ENCODE measurements at regions not wholly inside any gene's neighbourhood (a gene's known extent, or its start where the extent isn't known, plus 50 kb on each side); places are given as distances from the start of the nearest gene placed in this dataset.

DNA sequence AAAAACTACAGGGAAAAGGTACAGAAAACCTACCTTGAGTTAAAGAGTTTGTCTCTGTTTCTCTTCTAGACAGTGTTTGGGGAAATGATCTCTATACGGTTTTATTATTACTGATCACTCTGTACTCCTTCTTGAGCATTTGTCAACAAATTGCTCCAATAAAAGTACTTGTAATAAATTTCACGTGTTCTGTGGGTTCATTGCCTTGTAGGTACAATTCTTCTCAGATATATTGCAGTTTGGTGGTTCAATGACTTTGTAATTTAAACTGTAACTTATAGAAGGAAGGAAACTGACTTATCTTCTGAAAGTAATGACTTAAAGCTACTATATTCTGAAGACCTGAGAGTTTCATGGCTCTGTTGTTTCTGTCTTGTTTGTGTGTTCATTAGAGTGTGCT is 319.9 kb upstream of the PCSK5 start:
- in situ Hi-C loops (cut with HindIII; ENCODE audit: extremely low pct_ligation_motif_present, low pct_unique_long_range_greater_than_20kb), result no loop called here
- TF ChIP-seq ESRRA (CRISPR knock-in tag; IDR thresholded peaks at IDR 0.05; ENCODE audit: low read depth) (no peak), HES4 (CRISPR knock-in tag; IDR thresholded peaks at IDR 0.05; ENCODE audit: borderline replicate concordance) (no peak), RCOR2 (CRISPR knock-in tag; IDR thresholded peaks at IDR 0.05) (no peak), SPEN (CRISPR knock-in tag; IDR thresholded peaks at IDR 0.05; ENCODE audit: low read depth) (no peak), SNAPC2 (CRISPR knock-in tag; IDR thresholded peaks at IDR 0.05) (no peak), ASH2L (IDR thresholded peaks at IDR 0.05; ENCODE audit: insufficient read length, low read depth, low read length) (no peak), NCOA1 (CRISPR knock-in tag; IDR thresholded peaks at IDR 0.05) (no peak), NFYB (CRISPR knock-in tag; IDR thresholded peaks at IDR 0.05) (no peak), KMT2A (CRISPR knock-in tag; IDR thresholded peaks at IDR 0.05) (no peak), ZNF234 (CRISPR knock-in tag; conservative IDR thresholded peaks at IDR 0.05) (no peak), RFX5 (IDR thresholded peaks at IDR 0.05; ENCODE audit: low read depth, low read length) (no peak), ZNF382 (CRISPR knock-in tag; IDR thresholded peaks at IDR 0.05; ENCODE audit: borderline replicate concordance) (no peak), PHF5A (CRISPR knock-in tag; IDR thresholded peaks at IDR 0.05; ENCODE audit: low read depth, unreplicated experiment) (no peak), MYC (CRISPR knock-in tag; IDR thresholded peaks at IDR 0.05; ENCODE audit: borderline replicate concordance) (no peak), TBX2 (CRISPR knock-in tag; IDR thresholded peaks at IDR 0.05; ENCODE audit: borderline replicate concordance) (no peak), SMC3 (IDR thresholded peaks at IDR 0.05; ENCODE audit: low read length) (no peak), ZNF598 (CRISPR knock-in tag; IDR thresholded peaks at IDR 0.05; ENCODE audit: borderline replicate concordance) (no peak)
- TF ChIP-seq, protein P1, sequence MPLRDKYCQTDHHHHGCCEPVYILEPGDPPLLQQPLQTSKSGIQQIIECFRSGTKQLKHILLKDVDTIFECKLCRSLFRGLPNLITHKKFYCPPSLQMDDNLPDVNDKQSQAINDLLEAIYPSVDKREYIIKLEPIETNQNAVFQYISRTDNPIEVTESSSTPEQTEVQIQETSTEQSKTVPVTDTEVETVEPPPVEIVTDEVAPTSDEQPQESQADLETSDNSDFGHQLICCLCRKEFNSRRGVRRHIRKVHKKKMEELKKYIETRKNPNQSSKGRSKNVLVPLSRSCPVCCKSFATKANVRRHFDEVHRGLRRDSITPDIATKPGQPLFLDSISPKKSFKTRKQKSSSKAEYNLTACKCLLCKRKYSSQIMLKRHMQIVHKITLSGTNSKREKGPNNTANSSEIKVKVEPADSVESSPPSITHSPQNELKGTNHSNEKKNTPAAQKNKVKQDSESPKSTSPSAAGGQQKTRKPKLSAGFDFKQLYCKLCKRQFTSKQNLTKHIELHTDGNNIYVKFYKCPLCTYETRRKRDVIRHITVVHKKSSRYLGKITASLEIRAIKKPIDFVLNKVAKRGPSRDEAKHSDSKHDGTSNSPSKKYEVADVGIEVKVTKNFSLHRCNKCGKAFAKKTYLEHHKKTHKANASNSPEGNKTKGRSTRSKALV (CRISPR knock-in tag; IDR thresholded peaks at IDR 0.05), result no peak
- TF ChIP-seq, protein P2, sequence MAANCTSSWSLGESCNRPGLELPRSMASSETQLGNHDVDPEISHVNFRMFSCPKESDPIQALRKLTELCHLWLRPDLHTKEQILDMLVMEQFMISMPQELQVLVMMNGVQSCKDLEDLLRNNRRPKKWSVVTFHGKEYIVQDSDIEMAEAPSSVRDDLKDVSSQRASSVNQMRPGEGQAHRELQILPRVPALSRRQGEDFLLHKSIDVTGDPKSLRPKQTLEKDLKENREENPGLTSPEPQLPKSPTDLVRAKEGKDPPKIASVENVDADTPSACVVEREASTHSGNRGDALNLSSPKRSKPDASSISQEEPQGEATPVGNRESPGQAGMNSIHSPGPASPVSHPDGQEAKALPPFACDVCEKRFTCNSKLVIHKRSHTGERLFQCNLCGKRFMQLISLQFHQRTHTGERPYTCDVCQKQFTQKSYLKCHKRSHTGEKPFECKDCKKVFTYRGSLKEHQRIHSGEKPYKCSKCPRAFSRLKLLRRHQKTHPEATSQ (CRISPR knock-in tag; IDR thresholded peaks at IDR 0.05; ENCODE audit: borderline replicate concordance), result no peak
- TF ChIP-seq, protein P3, sequence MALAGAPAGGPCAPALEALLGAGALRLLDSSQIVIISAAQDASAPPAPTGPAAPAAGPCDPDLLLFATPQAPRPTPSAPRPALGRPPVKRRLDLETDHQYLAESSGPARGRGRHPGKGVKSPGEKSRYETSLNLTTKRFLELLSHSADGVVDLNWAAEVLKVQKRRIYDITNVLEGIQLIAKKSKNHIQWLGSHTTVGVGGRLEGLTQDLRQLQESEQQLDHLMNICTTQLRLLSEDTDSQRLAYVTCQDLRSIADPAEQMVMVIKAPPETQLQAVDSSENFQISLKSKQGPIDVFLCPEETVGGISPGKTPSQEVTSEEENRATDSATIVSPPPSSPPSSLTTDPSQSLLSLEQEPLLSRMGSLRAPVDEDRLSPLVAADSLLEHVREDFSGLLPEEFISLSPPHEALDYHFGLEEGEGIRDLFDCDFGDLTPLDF (CRISPR knock-in tag; IDR thresholded peaks at IDR 0.05), result no peak
- H3K27ac ChIP-seq (ENCODE audit: extremely low read length, insufficient read depth, low read length), result no peak overlapping the region
- no peak overlapping the region for H3K4me2 ChIP-seq (ENCODE audit: low read depth, low read length)
- intact Hi-C loops (cut with micrococcal nuclease; ENCODE audit: unreplicated experiment), result no loop called here
- ChIA-PET POLR2A (no interaction called here), CTCF (ENCODE audit: low intra/inter-chr PET ratio, low total read pairs) (no interaction called here)
- ATAC-seq (no peak), DNase-seq (ENCODE audit: low spot score) (no peak), FAIRE-seq (no peak)
- H3K9me3 ChIP-seq (ENCODE audit: low read length), result 0 out of 2 replicates have a peak, but pooled peaks cover 6% of the 10 kb centered on the region
- H3K9ac ChIP-seq (ENCODE audit: insufficient read depth, low read depth, low read length), result no peak overlapping the region
- H3K4me1 ChIP-seq (ENCODE audit: insufficient read depth, low read length), result peaks cover 11% of the 10 kb centered on the region
- H3K27me3 ChIP-seq (ENCODE audit: control insufficient read depth in 1 of 2, insufficient read depth in 2 of 2, low read length in 2 of 2), result no peaks in the 10 kb centered on the region
- no peaks in the 10 kb centered on the region for H3K79me2 ChIP-seq (ENCODE audit: insufficient read depth, low read length)
- WGBS (ENCODE audit: low lambda C conversion rate), result 0% methylated on average over 2 of the region's 2 CpGs
- no TSS peak for BruUV-seq (replicated peaks)
- H4K20me1 ChIP-seq (ENCODE audit: insufficient read depth, low read length), result no peaks in the 10 kb centered on the region
- H2AFZ ChIP-seq (ENCODE audit: low read length), result no peak overlapping the region
- H3K4me3 ChIP-seq (replicated peaks in 1 of 3; ENCODE audit: insufficient read depth in 1 of 3, low read depth in 2 of 3, low read length in 3 of 3), result no peak overlapping the region
- H3K36me3 ChIP-seq (replicated peaks in 1 of 2; ENCODE audit: control insufficient read depth in 1 of 2, insufficient read depth in 2 of 2, low read length in 2 of 2), result no peaks in the 10 kb centered on the region
